ENCODE measurements at regions not wholly inside any gene's neighbourhood (a gene's known extent, or its start where the extent isn't known, plus 50 kb on each side); places are given as distances from the start of the nearest gene placed in this dataset.
A peak's percentile ranks its signal among the peaks of the same experiment; 100 is the strongest.

GRCh38 chr20:17017232-17017631 lies 209.6 kb upstream of the PCSK2 start:
- WGBS, 2 donors: 72 to 88% methylated on average over 2 of the region's 2 CpGs
- no peak for ATAC-seq (ENCODE audit: low FRiP score in 2 of 2)
- Histone ChIP-seq H3K27ac (no peak overlapping the region), H3K27me3 (no peaks in the 10 kb centered on the region), H3K9me3 (no peaks in the 10 kb centered on the region), H3K4me1 (no peaks in the 10 kb centered on the region), H3K4me3 (no peak overlapping the region), H3K36me3 (no peaks in the 10 kb centered on the region)
- DNase-seq: no peak
- TF ChIP-seq POLR2A (IDR thresholded peaks at IDR 0.05) (no peak), POLR2AphosphoS5 (IDR thresholded peaks at IDR 0.05) (no peak), EP300 (IDR thresholded peaks at IDR 0.05) (no peak)
- TF ChIP-seq, protein P1, sequence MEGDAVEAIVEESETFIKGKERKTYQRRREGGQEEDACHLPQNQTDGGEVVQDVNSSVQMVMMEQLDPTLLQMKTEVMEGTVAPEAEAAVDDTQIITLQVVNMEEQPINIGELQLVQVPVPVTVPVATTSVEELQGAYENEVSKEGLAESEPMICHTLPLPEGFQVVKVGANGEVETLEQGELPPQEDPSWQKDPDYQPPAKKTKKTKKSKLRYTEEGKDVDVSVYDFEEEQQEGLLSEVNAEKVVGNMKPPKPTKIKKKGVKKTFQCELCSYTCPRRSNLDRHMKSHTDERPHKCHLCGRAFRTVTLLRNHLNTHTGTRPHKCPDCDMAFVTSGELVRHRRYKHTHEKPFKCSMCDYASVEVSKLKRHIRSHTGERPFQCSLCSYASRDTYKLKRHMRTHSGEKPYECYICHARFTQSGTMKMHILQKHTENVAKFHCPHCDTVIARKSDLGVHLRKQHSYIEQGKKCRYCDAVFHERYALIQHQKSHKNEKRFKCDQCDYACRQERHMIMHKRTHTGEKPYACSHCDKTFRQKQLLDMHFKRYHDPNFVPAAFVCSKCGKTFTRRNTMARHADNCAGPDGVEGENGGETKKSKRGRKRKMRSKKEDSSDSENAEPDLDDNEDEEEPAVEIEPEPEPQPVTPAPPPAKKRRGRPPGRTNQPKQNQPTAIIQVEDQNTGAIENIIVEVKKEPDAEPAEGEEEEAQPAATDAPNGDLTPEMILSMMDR (IDR thresholded peaks at IDR 0.05): no peak

DNA sequence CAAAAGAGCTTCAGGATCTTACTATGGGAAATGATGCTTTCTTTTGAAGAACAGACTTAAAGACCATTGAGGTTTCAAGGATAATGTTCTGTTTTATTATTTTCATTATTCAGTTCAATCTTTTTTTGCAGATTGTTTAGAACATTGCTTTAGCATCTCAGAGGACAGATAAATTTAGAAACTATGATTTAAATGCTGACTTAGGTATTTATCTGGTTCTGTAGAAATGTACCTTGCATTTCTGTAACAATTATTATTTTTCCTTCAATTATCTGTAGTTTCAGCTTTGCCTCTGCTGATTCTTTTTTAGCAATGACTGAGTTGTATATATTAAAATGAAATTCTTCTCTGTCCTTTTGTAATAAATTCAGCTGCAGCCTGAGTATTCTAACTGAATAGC lies 205.4 kb upstream of the PCSK2 start:
- no peak for ATAC-seq (ENCODE audit: low FRiP score in 2 of 2)
- Histone ChIP-seq H3K4me1 (peaks cover 0 to 5% (median 0%) of the 10 kb centered on the region in 4 donors), H3K9me3 (no peaks in the 10 kb centered on the region), H3K27me3 (no peaks in the 10 kb centered on the region), H3K27ac (no peak overlapping the region), H3K4me3 (no peak overlapping the region), H3K36me3 (no peaks in the 10 kb centered on the region)
- TF ChIP-seq POLR2AphosphoS5 (IDR thresholded peaks at IDR 0.05): no peak
- TF ChIP-seq POLR2A (IDR thresholded peaks at IDR 0.05): no peak
- TF ChIP-seq, protein P1 (IDR thresholded peaks at IDR 0.05): no peak
- no peak for TF ChIP-seq EP300 (IDR thresholded peaks at IDR 0.05)
- no peak for DNase-seq

DNA sequence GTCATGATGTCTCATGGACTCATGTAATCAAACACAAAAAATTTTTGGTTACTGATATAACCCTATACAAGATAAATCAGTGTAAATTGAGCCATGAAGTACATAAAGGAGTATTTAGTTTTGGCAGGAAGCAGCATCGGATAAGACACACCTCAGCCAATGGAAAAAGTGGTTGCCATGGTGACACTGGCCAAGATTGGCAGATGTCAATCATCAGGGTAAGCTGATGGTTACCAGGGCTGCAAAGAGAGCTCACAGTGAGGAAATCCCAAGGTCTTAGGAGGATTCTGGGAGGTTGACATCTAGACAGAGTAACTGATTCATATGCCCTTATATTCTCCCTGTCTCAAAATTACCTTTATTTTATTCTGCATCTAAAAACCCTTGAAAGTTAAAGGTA lies 203.8 kb upstream of the PCSK2 start:
- ATAC-seq (ENCODE audit: low FRiP score in 2 of 2) (no peak), DNase-seq (no peak)
- Histone ChIP-seq H3K36me3 (no peaks in the 10 kb centered on the region), H3K27ac (no peak overlapping the region), H3K27me3 (no peaks in the 10 kb centered on the region), H3K9me3 (peaks cover 0 to 4% (median 2%) of the 10 kb centered on the region in 4 donors), H3K4me1 (peaks cover 0 to 5% (median 0%) of the 10 kb centered on the region in 4 donors), H3K4me3 (no peak overlapping the region)
- WGBS, 2 donors: 37 to 83% methylated on average over 1 of the region's 1 CpG
- TF ChIP-seq POLR2AphosphoS5 (IDR thresholded peaks at IDR 0.05): no peak
- no peak for TF ChIP-seq POLR2A (IDR thresholded peaks at IDR 0.05)
- TF ChIP-seq, protein P1 (IDR thresholded peaks at IDR 0.05): no peak
- no peak for TF ChIP-seq EP300 (IDR thresholded peaks at IDR 0.05)

DNA sequence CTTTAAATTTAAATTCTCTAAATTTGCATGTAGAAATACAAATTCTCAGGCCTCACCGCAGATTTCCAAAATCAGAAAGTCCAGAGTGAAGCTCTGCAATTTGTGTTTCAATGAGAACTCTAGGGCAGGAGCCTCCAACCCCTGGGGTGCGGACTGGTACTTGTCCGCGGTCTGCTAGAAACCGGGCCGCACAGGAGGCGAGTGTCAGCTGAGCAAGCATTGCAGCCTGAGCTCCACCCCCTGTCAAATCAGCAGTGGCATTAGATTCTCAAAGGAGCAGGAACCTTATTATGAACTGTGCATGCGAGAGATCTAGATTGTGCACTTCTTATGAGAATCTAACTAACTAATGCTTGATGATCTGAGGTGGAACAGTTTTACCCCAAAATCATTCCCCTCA lies 203.0 kb upstream of the PCSK2 start:
- peaks cover 0 to 4% (median 2%) of the 10 kb centered on the region in 4 donors for H3K9me3 ChIP-seq
- H3K36me3 ChIP-seq: no peaks in the 10 kb centered on the region
- H3K4me1 ChIP-seq: peaks cover 0 to 5% (median 0%) of the 10 kb centered on the region in 4 donors
- no peak overlapping the region for H3K4me3 ChIP-seq
- no peak overlapping the region for H3K27ac ChIP-seq
- ATAC-seq (ENCODE audit: low FRiP score in 2 of 2) (peak; percentile 35 to 83), DNase-seq (peak; percentile 5 to 57)
- WGBS, 2 donors: 20 to 37% methylated on average over 7 to 8 of the region's 8 CpGs
- TF ChIP-seq EP300 (IDR thresholded peaks at IDR 0.05): no peak
- no peak for TF ChIP-seq POLR2AphosphoS5 (IDR thresholded peaks at IDR 0.05)
- TF ChIP-seq POLR2A (IDR thresholded peaks at IDR 0.05): peak in 1 of 4 donors; percentile 35
- TF ChIP-seq, protein P1 (IDR thresholded peaks at IDR 0.05): no peak
- no peaks in the 10 kb centered on the region for H3K27me3 ChIP-seq

DNA sequence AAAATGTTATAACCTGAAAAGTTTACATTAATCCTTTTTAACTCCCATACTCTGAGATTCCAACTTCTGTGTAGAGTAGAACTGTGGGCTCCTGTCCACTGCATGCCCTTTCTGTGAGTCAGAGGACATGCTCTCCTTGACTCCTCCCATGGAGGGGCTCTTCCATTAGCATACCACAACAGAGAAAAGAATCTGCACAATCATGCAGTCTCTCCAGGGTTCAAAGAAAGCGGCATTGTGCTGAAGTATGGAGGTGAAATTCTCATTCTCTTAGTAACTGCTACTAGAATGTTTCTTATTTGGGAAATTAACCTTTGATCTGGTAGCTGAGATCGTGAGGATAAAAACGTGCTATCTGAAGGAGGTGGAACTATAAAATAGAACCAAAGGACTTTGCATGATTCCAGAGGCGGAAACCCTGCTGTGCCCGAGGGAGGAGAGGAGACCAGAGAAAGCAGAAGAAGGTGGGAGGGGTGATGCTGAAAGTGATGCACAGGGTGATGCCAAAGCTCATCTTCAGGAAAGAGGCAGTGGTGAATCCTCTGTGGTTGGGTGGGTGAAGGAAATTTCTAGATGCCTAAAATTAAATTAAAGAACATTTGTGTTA lies 202.2 kb upstream of the PCSK2 start:
- TF ChIP-seq POLR2AphosphoS5 (IDR thresholded peaks at IDR 0.05) (no peak), POLR2A (IDR thresholded peaks at IDR 0.05) (no peak), EP300 (IDR thresholded peaks at IDR 0.05) (no peak)
- TF ChIP-seq, protein P1 (IDR thresholded peaks at IDR 0.05): no peak
- DNase-seq (no peak), ATAC-seq (ENCODE audit: low FRiP score in 2 of 2) (peak in 1 of 2 donors; percentile 75)
- Histone ChIP-seq H3K27ac (no peak overlapping the region), H3K27me3 (no peaks in the 10 kb centered on the region), H3K4me1 (peaks cover 0 to 5% (median 0%) of the 10 kb centered on the region in 4 donors), H3K9me3 (peaks cover 0 to 4% (median 2%) of the 10 kb centered on the region in 4 donors), H3K36me3 (no peaks in the 10 kb centered on the region), H3K4me3 (no peak overlapping the region)
- 52 to 53% methylated on average over 5 of the region's 5 CpGs for WGBS, 2 donors

Data from upper lobe of left lung (tissue), 6 donors.